ENCODE measurements at regions not wholly inside any gene's neighbourhood (a gene's known extent, or its start where the extent isn't known, plus 50 kb on each side); places are given as distances from the start of the nearest gene placed in this dataset.

GRCh38 chr11:45399166-45399565 lies 113.0 kb upstream of the SYT13 start:
- Histone ChIP-seq H3K27ac (no peak overlapping the region), H3K36me3 (no peaks in the 10 kb centered on the region), H3K27me3 (peaks cover 14% of the 10 kb centered on the region), H3K4me1 (no peaks in the 10 kb centered on the region), H3K4me3 (no peak overlapping the region), H3K9me3 (no peaks in the 10 kb centered on the region)
- WGBS, 2 donors (ENCODE audit: low coverage in 1 of 2): 60 to 67% methylated on average over 1 of the region's 3 CpGs
- TF ChIP-seq POLR2AphosphoS5 (IDR thresholded peaks at IDR 0.05) (no peak), CTCF (IDR thresholded peaks at IDR 0.05) (no peak)
- no peak for ATAC-seq

- Histone ChIP-seq H3K9me3 (no peaks in the 10 kb centered on the region), H3K4me1 (no peaks in the 10 kb centered on the region), H3K36me3 (no peaks in the 10 kb centered on the region), H3K4me3 (no peak overlapping the region), H3K27me3 (peaks cover 13% of the 10 kb centered on the region), H3K27ac (no peak overlapping the region)
- WGBS, 2 donors (ENCODE audit: low coverage in 1 of 2): 79 to 88% methylated on average over 4 to 8 of the region's 8 CpGs
- ATAC-seq: no peak
- TF ChIP-seq CTCF (IDR thresholded peaks at IDR 0.05) (no peak), POLR2AphosphoS5 (IDR thresholded peaks at IDR 0.05) (no peak), EP300 (IDR thresholded peaks at IDR 0.05) (no peak), POLR2A (IDR thresholded peaks at IDR 0.05) (no peak)
Observed at GRCh38 chr11:45398325-45398724, 112.2 kb upstream of the SYT13 start.

- Histone ChIP-seq H3K4me1 (no peaks in the 10 kb centered on the region), H3K9me3 (no peaks in the 10 kb centered on the region), H3K4me3 (no peak overlapping the region), H3K27ac (no peak overlapping the region), H3K27me3 (peaks cover 18% of the 10 kb centered on the region), H3K36me3 (no peaks in the 10 kb centered on the region)
- no peak for TF ChIP-seq CTCF (IDR thresholded peaks at IDR 0.05)
- no peak for TF ChIP-seq EP300 (IDR thresholded peaks at IDR 0.05)
- no peak for TF ChIP-seq POLR2AphosphoS5 (IDR thresholded peaks at IDR 0.05)
- no peak for TF ChIP-seq POLR2A (IDR thresholded peaks at IDR 0.05)
- 89 to 100% methylated on average over 1 of the region's 4 CpGs for WGBS, 2 donors (ENCODE audit: low coverage in 1 of 2)
- ATAC-seq: no peak
Observed at GRCh38 chr11:45396394-45396793, 110.3 kb upstream of the SYT13 start.

GRCh38 chr11:45395947-45396346 lies 109.8 kb upstream of the SYT13 start:
- 66 to 80% methylated on average over 5 of the region's 5 CpGs for WGBS, 2 donors (ENCODE audit: low coverage in 1 of 2)
- H3K36me3 ChIP-seq: no peaks in the 10 kb centered on the region

More at GRCh38 chr11:45395947-45396346, 109.8 kb upstream of the SYT13 start:
- no peak overlapping the region for H3K4me3 ChIP-seq
- no peaks in the 10 kb centered on the region for H3K4me1 ChIP-seq
- H3K9me3 ChIP-seq: no peaks in the 10 kb centered on the region
- H3K27ac ChIP-seq: no peak overlapping the region
- TF ChIP-seq POLR2A (IDR thresholded peaks at IDR 0.05): no peak
- no peak for TF ChIP-seq CTCF (IDR thresholded peaks at IDR 0.05)
- TF ChIP-seq EP300 (IDR thresholded peaks at IDR 0.05): no peak
- no peak for TF ChIP-seq POLR2AphosphoS5 (IDR thresholded peaks at IDR 0.05)
- H3K27me3 ChIP-seq: peaks cover 18% of the 10 kb centered on the region
- no peak for ATAC-seq

All from gastroesophageal sphincter (tissue), 4 donors.